ENCODE measurements at regions not wholly inside any gene's neighbourhood (a gene's known extent, or its start where the extent isn't known, plus 50 kb on each side); places are given as distances from the start of the nearest gene placed in this dataset.
"Not testable (repeated sequence)": the region's sequence is repeated elsewhere in the genome, so short reads cannot be mapped to it uniquely, and the experiment has no call there.

DNA sequence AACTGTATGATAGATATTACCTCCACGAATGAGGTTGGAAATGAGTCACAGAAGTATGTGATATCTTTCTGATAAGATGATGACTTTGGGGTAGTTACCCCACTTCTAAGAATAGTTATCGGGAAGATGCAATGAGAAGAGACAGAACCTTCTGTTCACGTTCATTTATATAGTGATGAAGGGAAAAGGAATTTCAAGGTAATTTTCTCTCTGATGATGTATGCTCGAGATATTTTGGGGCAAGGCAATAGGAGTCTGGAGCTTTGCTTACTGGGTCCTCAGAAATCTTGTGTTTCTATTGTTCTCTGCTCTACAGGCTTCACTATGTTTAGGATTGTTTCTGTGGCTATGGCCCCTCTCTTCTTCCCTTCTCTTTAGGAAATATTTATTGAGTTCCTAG, 1389.6 kb downstream of the CDH8 start:
- Mint-ChIP-seq H3K27me3 (ENCODE audit: low read depth) (no peaks in the 10 kb centered on the region), H3K27ac (no peak overlapping the region), H3K9me3 (peaks cover 56% of the 10 kb centered on the region)

DNA sequence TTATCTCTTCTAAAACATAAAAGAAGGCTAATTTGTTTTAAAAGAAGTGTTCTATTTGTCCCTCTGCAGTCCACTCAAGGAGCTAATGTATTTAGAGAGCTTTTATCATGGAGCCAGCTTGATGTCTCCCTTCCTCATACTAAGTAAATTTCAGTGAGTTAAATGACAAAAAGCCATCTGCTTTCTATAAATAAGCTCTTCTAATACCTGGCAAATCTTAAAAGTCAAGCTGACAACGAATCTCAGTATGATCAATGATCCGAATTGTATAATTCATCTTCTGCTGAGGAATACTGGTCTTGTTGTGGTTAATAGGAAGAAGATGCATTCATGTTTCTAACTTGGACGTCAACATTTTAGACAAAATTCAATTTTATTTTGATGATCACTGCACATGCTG, 1390.7 kb downstream of the CDH8 start:
- no peaks in the 10 kb centered on the region for H3K27me3 Mint-ChIP-seq (ENCODE audit: low read depth)
- H3K36me3 Mint-ChIP-seq (ENCODE audit: low read depth), result no peaks in the 10 kb centered on the region
- H3K9me3 Mint-ChIP-seq, result peaks cover 62% of the 10 kb centered on the region
- H3K4me1 Mint-ChIP-seq (ENCODE audit: low read depth), result no peaks in the 10 kb centered on the region
- no peak overlapping the region for H3K27ac Mint-ChIP-seq
- H3K4me3 Mint-ChIP-seq, result no peak overlapping the region
- no peak for DNase-seq (ENCODE audit: low spot score)

More for the DNA sequence above, 1389.6 kb downstream of the CDH8 start:
- no peak overlapping the region for H3K4me3 Mint-ChIP-seq
- DNase-seq (ENCODE audit: low spot score), result no peak
- H3K4me1 Mint-ChIP-seq (ENCODE audit: low read depth), result no peaks in the 10 kb centered on the region
- no peaks in the 10 kb centered on the region for H3K36me3 Mint-ChIP-seq (ENCODE audit: low read depth)

DNA sequence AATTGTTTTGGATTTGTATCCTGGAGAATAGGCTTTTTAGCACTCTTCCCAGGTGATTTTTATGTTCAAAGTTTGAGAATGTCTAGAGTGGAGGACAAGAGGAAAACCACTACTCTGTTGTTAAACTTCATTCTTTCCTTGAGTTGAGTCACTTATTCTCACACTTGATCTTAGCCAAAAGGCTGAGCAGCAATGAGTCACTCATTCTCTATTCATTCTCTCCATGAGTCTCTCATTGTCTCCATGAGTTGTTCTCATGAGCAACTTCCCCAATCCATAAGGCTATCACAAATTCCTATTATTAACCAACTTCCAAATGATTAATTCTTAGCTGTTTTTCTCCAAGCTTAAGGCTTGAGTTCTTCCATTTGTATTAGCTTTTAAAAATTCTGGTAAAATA, 1393.3 kb downstream of the CDH8 start:
- no peaks in the 10 kb centered on the region for H3K4me1 Mint-ChIP-seq (ENCODE audit: low read depth)
- no peak overlapping the region for H3K27ac Mint-ChIP-seq
- no peaks in the 10 kb centered on the region for H3K27me3 Mint-ChIP-seq (ENCODE audit: low read depth)
- no peak overlapping the region for H3K4me3 Mint-ChIP-seq
- H3K36me3 Mint-ChIP-seq (ENCODE audit: low read depth), result no peaks in the 10 kb centered on the region
- DNase-seq (ENCODE audit: low spot score), result no peak
- peaks cover 66% of the 10 kb centered on the region for H3K9me3 Mint-ChIP-seq

DNA sequence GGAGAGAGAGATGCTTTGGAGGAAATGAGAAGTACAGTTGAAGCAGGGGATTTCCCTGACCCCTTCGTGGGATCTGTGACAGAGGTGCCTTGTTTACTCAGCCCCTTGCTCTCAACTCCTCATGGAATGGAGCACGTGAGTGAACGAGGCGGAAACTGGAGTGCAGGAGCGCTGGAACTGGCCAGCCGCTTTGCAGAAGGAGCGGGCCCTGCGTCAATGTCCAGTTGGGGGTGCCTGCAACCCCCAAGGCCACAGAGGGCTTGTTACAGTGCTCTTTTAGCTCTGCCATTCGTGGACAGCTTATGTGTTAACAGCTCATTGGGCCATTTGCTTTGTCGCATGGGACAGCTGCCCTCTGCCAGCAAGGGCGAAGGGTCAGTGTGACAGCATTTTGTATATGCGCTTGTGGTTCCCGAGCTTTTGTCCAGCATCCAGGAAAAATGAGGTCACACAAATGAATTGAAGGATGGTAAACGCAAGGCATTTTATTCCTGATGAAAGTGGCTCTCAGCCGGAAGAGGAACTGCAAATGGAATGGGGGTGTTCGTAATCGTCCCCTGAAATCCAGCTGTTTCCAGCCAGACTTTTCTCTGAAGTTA, 1395.1 kb downstream of the CDH8 start:
- Mint-ChIP-seq H3K4me3 (no peak overlapping the region), H3K9me3 (peaks cover 65% of the 10 kb centered on the region), H3K27ac (no peak overlapping the region), H3K36me3 (ENCODE audit: low read depth) (no peaks in the 10 kb centered on the region), H3K4me1 (ENCODE audit: low read depth) (no peaks in the 10 kb centered on the region), H3K27me3 (ENCODE audit: low read depth) (no peaks in the 10 kb centered on the region)
- DNase-seq (ENCODE audit: low spot score), result no peak

DNA sequence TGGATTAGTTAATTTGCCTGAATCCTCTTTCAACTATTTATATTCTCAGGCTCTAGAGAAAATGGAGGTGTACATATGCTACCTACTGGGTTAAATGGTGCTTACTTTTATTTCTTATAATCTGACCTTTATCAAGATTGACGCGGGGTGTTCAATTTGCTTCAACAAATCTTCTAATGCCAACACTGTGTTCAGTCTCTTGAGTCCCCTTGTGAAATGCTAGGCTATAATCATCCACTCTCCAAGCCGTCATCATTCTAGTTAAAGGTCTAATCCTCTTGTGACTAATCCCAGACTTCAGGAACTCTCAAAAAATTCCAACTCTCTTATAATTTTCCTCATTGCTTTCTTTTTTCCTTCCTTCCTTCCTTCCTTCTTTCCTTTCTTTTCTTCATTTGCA, 1396.2 kb downstream of the CDH8 start:
- no peaks in the 10 kb centered on the region for H3K36me3 Mint-ChIP-seq (ENCODE audit: low read depth)
- DNase-seq (ENCODE audit: low spot score), result no peak
- H3K9me3 Mint-ChIP-seq, result peaks cover 61% of the 10 kb centered on the region
- H3K4me1 Mint-ChIP-seq (ENCODE audit: low read depth), result no peaks in the 10 kb centered on the region
- H3K27ac Mint-ChIP-seq, result no peak overlapping the region
- H3K4me3 Mint-ChIP-seq, result no peak overlapping the region
- H3K27me3 Mint-ChIP-seq (ENCODE audit: low read depth), result no peaks in the 10 kb centered on the region

DNA sequence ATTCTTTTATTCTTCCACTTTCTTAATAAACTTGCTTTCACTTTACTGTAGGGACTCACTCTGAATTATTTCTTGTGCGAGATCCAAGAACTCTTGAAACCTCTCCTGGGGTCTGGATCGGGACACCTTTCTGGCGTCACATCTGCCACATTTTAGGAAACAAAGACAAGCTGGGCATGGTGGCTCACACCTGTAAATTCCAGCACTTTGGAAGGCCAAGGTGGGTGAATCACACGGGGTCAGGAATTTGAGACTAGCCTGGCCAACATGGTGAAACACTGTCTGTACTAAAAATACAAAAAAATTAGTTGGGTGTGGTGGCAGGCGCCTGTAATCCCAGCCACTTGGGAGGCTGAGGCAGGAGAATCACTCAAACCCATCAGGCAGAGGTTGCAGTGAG, 1399.6 kb downstream of the CDH8 start:
- H3K36me3 Mint-ChIP-seq (ENCODE audit: low read depth); H3K4me3 Mint-ChIP-seq; H3K4me1 Mint-ChIP-seq (ENCODE audit: low read depth); H3K27me3 Mint-ChIP-seq (ENCODE audit: low read depth); DNase-seq (ENCODE audit: low spot score); H3K27ac Mint-ChIP-seq: not testable (repeated sequence)
- peaks cover 43% of the 10 kb centered on the region for H3K9me3 Mint-ChIP-seq

DNA sequence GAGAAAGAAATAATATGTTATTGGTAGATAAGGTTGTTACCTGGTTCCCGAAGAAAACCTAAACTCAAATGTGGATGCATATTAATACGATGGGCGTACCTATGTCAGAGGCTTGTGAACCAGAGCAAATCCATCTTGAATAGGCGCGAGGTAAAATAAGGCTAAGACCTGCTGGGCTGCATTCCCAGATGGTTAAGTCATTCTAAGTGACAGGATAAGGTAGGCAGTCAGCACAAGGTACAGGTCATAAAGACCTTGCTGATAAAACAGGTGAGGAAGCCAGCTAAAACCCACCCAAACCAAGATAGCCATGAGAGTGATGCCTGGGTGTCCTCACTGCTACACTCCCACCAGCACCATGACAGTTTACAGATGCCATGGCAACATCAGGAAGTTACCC, 1400.1 kb downstream of the CDH8 start:
- peaks cover 44% of the 10 kb centered on the region for H3K9me3 Mint-ChIP-seq
- H3K27ac Mint-ChIP-seq, result no peak overlapping the region
- H3K4me1 Mint-ChIP-seq (ENCODE audit: low read depth), result no peaks in the 10 kb centered on the region
- H3K4me3 Mint-ChIP-seq, result no peak overlapping the region
- DNase-seq (ENCODE audit: low spot score), result no peak
- no peaks in the 10 kb centered on the region for H3K36me3 Mint-ChIP-seq (ENCODE audit: low read depth)
- no peaks in the 10 kb centered on the region for H3K27me3 Mint-ChIP-seq (ENCODE audit: low read depth)

DNA sequence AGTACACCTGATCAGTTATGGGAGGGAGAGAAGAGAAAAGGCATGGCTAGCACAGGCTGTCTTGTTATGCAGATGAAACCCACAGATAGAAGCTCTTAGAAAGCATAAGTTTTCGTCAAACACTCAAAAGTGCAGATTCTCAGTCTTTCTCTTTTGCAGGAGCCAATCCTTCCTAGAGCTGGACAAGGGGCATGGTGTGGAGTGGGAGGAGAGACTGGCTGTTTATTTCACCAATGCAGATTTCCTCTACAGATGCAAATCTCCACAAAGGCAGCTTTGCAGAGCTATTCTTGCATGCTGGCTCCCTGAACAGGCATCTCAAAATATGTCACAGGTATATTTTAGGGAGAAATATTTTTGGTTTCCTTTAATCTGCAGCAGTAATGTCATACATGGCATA, 1400.7 kb downstream of the CDH8 start:
- no peak for DNase-seq (ENCODE audit: low spot score)
- no peaks in the 10 kb centered on the region for H3K4me1 Mint-ChIP-seq (ENCODE audit: low read depth)
- H3K27ac Mint-ChIP-seq, result no peak overlapping the region
- H3K4me3 Mint-ChIP-seq, result no peak overlapping the region
- H3K36me3 Mint-ChIP-seq (ENCODE audit: low read depth), result no peaks in the 10 kb centered on the region
- no peaks in the 10 kb centered on the region for H3K27me3 Mint-ChIP-seq (ENCODE audit: low read depth)
- H3K9me3 Mint-ChIP-seq, result peaks cover 44% of the 10 kb centered on the region

DNA sequence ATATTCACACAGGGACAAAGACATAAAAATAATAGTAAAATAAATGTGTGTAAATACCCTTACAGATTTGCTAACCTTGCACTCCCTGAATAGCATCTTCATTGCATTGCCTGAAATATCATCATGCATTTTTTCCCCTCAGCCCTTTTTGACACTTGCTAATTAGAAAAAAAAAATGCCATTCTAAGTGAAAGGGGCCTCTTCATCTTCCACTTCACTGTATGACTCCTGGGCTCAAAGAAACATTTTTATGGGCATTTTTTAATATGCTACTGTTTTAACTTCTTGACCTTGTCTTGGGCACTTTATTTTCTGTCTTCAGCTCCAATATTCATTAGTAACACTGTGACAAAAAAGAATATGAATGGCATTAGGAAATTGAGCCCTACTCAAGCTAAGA, 1424.4 kb downstream of the CDH8 start:
- H3K27me3 Mint-ChIP-seq (ENCODE audit: low read depth), result no peaks in the 10 kb centered on the region
- H3K9me3 Mint-ChIP-seq, result peaks cover 43% of the 10 kb centered on the region
- DNase-seq (ENCODE audit: low spot score), result no peak
- no peak overlapping the region for H3K4me3 Mint-ChIP-seq
- H3K4me1 Mint-ChIP-seq (ENCODE audit: low read depth), result no peaks in the 10 kb centered on the region
- H3K27ac Mint-ChIP-seq, result no peak overlapping the region
- H3K36me3 Mint-ChIP-seq (ENCODE audit: low read depth), result no peaks in the 10 kb centered on the region

DNA sequence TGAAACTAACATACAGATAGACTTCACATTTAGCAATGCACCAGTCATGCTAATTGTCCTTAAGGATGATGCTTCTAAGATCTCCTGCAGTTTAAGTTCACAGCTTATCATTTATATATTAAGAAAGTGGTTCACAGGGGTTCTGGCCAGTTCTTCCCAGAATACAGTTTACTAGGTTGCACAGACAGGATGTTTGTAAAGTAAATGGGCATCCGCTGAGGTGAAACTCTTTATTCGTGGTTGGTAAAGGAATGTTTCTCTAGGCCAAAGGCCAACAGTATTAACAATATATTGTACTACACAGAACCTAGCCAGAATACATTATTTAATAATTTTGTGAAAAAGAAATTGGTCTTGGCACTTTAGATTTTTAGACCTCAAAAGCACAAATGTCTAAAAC, 1427.3 kb downstream of the CDH8 start:
- no peak overlapping the region for H3K4me3 Mint-ChIP-seq
- no peaks in the 10 kb centered on the region for H3K36me3 Mint-ChIP-seq (ENCODE audit: low read depth)
- no peaks in the 10 kb centered on the region for H3K4me1 Mint-ChIP-seq (ENCODE audit: low read depth)
- H3K27me3 Mint-ChIP-seq (ENCODE audit: low read depth), result no peaks in the 10 kb centered on the region
- peaks cover 46% of the 10 kb centered on the region for H3K9me3 Mint-ChIP-seq
- no peak overlapping the region for H3K27ac Mint-ChIP-seq
- DNase-seq (ENCODE audit: low spot score), result no peak

DNA sequence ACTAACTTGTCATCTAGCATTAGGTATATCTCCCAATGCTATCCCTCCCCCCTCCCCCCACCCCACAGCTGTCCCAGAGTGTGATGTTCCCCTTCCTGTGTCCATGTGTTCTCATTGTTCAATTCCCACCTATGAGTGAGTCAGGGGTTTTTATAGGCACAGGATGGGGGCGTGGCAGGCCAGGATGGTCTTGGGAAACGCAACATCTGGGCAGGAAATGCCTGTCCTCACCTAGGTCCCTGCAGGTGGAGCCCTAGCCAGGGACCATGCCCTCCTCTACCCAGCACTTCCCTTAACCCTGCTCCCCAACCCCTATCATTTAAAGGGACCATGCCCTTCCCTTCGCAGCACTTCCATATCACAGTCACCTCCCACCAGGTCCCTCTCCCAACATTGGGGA, 1430.6 kb downstream of the CDH8 start:
- not testable (repeated sequence) for H3K4me1 Mint-ChIP-seq (ENCODE audit: low read depth); DNase-seq (ENCODE audit: low spot score); H3K4me3 Mint-ChIP-seq; H3K27me3 Mint-ChIP-seq (ENCODE audit: low read depth); H3K36me3 Mint-ChIP-seq (ENCODE audit: low read depth); H3K27ac Mint-ChIP-seq
- peaks cover 43% of the 10 kb centered on the region for H3K9me3 Mint-ChIP-seq

DNA sequence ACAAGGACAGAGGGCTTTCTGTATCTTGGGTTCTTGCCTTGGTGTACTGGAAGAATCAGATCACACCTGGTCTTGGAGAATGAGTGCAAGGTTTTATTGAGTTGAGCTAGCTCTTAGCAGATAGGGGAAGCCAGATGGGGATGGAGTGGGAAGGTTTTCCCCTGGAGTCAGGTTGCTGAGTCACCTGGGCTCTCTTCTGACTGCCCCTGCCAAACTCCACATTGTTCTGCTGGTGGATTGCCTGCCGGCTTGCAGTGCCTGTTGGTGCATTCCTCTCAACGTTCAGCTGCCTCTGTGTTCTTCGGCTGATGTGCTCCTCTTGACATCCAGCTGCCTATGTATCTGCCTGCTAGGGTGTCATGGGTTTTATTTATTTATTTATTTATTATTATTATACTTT, 1431.1 kb downstream of the CDH8 start:
- Mint-ChIP-seq H3K27me3 (ENCODE audit: low read depth) (no peaks in the 10 kb centered on the region), H3K27ac (no peak overlapping the region), H3K4me1 (ENCODE audit: low read depth) (no peaks in the 10 kb centered on the region), H3K9me3 (peaks cover 44% of the 10 kb centered on the region), H3K36me3 (ENCODE audit: low read depth) (no peaks in the 10 kb centered on the region), H3K4me3 (no peak overlapping the region)
- no peak for DNase-seq (ENCODE audit: low spot score)

DNA sequence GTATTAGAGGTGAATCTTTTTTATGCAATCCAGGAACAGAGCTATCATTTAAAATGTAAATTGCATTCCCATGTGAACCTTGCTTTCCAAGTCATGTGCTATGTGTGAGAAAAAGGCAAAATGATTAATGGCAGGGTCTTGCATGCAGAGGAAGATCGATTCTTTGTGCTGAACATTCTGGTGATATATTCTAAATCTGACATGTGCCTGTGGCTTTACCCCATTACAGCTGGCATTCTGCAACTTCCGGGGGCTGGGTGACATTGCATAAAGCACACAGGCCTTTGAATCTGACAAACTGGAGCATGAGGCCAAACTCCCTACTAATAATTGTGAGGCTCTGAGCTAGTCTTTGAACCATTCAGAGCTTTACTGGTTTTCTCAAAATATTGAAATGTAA, 1449.7 kb downstream of the CDH8 start:
- no peaks in the 10 kb centered on the region for H3K36me3 Mint-ChIP-seq (ENCODE audit: low read depth)
- H3K27ac Mint-ChIP-seq, result no peak overlapping the region
- no peaks in the 10 kb centered on the region for H3K4me1 Mint-ChIP-seq (ENCODE audit: low read depth)
- H3K9me3 Mint-ChIP-seq, result peaks cover 45% of the 10 kb centered on the region
- no peaks in the 10 kb centered on the region for H3K27me3 Mint-ChIP-seq (ENCODE audit: low read depth)
- no peak overlapping the region for H3K4me3 Mint-ChIP-seq
- DNase-seq (ENCODE audit: low spot score), result no peak

DNA sequence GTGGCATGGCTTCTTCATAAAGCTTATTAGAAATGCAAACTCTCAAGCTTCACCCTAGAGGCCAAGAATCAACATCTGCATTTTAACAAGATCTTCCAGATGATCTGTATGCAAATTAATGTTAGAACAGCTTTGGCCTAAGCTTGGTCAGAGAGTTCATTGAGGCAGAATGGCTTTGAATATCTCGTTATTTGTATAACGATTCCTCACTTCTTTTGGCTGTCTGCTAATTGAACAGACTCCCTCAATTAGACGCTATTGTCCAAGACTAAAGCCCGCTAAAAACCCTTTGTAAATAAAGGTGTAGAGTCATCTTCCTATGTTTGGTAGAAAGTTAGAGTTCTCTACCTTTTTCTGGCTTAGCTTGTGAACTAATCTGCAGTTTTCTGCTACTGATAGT, 1453.7 kb downstream of the CDH8 start:
- H3K9me3 Mint-ChIP-seq, result peaks cover 58% of the 10 kb centered on the region
- H3K27ac Mint-ChIP-seq, result no peak overlapping the region
- no peaks in the 10 kb centered on the region for H3K27me3 Mint-ChIP-seq (ENCODE audit: low read depth)
- DNase-seq (ENCODE audit: low spot score), result no peak
- H3K36me3 Mint-ChIP-seq (ENCODE audit: low read depth), result no peaks in the 10 kb centered on the region
- H3K4me3 Mint-ChIP-seq, result no peak overlapping the region
- H3K4me1 Mint-ChIP-seq (ENCODE audit: low read depth), result no peaks in the 10 kb centered on the region

DNA sequence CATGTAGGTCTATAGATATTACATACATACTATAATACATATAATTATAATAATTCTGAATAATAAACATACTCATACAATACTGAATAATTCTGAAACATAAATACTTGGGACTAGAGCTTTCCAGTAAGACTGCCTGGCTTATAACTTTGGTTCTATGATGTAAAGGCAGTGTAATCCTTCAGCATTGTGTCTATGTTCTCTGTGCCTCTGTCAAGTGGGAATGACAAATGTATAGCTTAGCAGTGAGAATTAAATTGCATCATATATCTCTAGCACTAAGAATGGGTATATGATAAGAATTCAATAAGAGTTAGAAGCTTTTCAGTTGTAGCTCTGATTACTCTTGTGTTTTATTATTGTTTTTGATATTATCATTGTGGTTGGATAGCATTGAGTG, 1469.3 kb downstream of the CDH8 start:
- no peaks in the 10 kb centered on the region for H3K27me3 Mint-ChIP-seq (ENCODE audit: low read depth)
- H3K4me3 Mint-ChIP-seq, result no peak overlapping the region
- H3K9me3 Mint-ChIP-seq, result peaks cover 29% of the 10 kb centered on the region
- no peaks in the 10 kb centered on the region for H3K36me3 Mint-ChIP-seq (ENCODE audit: low read depth)
- DNase-seq (ENCODE audit: low spot score), result no peak
- H3K4me1 Mint-ChIP-seq (ENCODE audit: low read depth), result no peaks in the 10 kb centered on the region
- H3K27ac Mint-ChIP-seq, result no peak overlapping the region
